IMR-90 (cell line): ENCODE measurements at regions not wholly inside any gene's neighbourhood (a gene's known extent, or its start where the extent isn't known, plus 50 kb on each side); places are given as distances from the start of the nearest gene placed in this dataset.

ENCODE experiments used
- ATAC-seq: fragments of 200-7000 bp; cut with Tn5 transposase; 2 replicates; pipeline ENCODE4 v1.9.1; 2020; ENCODE audit warnings: low read depth, mild to moderate bottlenecking, moderate library complexity
- BruUV-seq: library from RNA; stranded (reverse); fragments of 400-500 nt; replicated peaks from 2 replicates; lab custom pipeline; 2021; lab: Mats Ljungman, UMichigan
- CTCF ChIA-PET: fragments of 300-600 bp; formaldehyde crosslinking; extraction: SDS; loops from one replicate; lab custom pipeline; 2021; ENCODE audit warnings: antibody characterized with exemption; lab: Yijun Ruan, JAX
- POLR2A ChIA-PET: fragments of 300-600 bp; sonication (Branson Sonifier 250); formaldehyde crosslinking; loops from one replicate; lab custom pipeline; 2022; ENCODE audit warnings: antibody characterized with exemption; ENCODE audit not compliant: unreplicated experiment; lab: Charles Lee
- DNase-seq: peaks from one replicate; pipeline ENCODE4 v3.0.0; 2013
- H2AFZ ChIP-seq: replicated peaks from 2 replicates; pipeline ENCODE3; 2013; ENCODE audit warnings: low read length, mild to moderate bottlenecking; ENCODE audit not compliant: poor library complexity
- H2AK5ac ChIP-seq: 2 replicates; pipeline ENCODE4 v1.6.1; 2013; ENCODE audit warnings: low read depth, low read length, inconsistent platforms
- H2AK9ac ChIP-seq: replicated peaks from 2 replicates; pipeline ENCODE3; 2013; ENCODE audit warnings: mild to moderate bottlenecking, low read depth, low read length, moderate library complexity; ENCODE audit not compliant: poor library complexity
- H2BK120ac ChIP-seq: 2 replicates; pipeline ENCODE4 v1.6.1; 2013; ENCODE audit warnings: low read depth, low read length, inconsistent platforms
- H2BK15ac ChIP-seq: 3 replicates; pipeline ENCODE4 v1.6.1; 2013; ENCODE audit warnings: low read depth, low read length, inconsistent platforms
- H2BK20ac ChIP-seq: 2 replicates; pipeline ENCODE4 v1.6.1; 2013; ENCODE audit warnings: low read depth, mild to moderate bottlenecking, inconsistent platforms, low read length, moderate library complexity
- H2BK5ac ChIP-seq: 2 replicates; pipeline ENCODE4 v1.6.1; 2013; ENCODE audit warnings: mild to moderate bottlenecking, low read depth, low read length, inconsistent platforms; ENCODE audit not compliant: poor library complexity, severe bottlenecking
- H3K14ac ChIP-seq: replicated peaks from 2 replicates; pipeline ENCODE4 v1.6.1; 2013; ENCODE audit warnings: low read depth, low read length, inconsistent platforms
- H3K18ac ChIP-seq: 2 replicates; pipeline ENCODE4 v1.6.1; 2013; ENCODE audit warnings: low read depth, low read length, control low read depth
- H3K23ac ChIP-seq: 2 replicates; pipeline ENCODE4 v1.6.1; 2013; ENCODE audit warnings: low read depth, low read length, inconsistent platforms
- H3K27ac ChIP-seq: 2 replicates; pipeline ENCODE4 v1.5.1; 2013; ENCODE audit warnings: mild to moderate bottlenecking, control low read depth, low read length; ENCODE audit not compliant: insufficient read depth
- H3K27me3 ChIP-seq: 2 replicates; pipeline ENCODE4 v1.6.1; 2013; ENCODE audit warnings: low read length; ENCODE audit not compliant: control insufficient read depth, insufficient read depth
- H3K36me3 ChIP-seq: 2 replicates; pipeline ENCODE4 v1.6.1; 2013; ENCODE audit warnings: low read length, mixed read lengths; ENCODE audit not compliant: control insufficient read depth, insufficient read depth
- H3K4ac ChIP-seq: 2 replicates; pipeline ENCODE4 v1.6.1; 2013; ENCODE audit warnings: low read depth, low read length, inconsistent platforms
- H3K4me1 ChIP-seq: 2 replicates; pipeline ENCODE4 v1.6.1; 2013; ENCODE audit warnings: low read length, mixed read lengths; ENCODE audit not compliant: control insufficient read depth, insufficient read depth
- H3K4me2 ChIP-seq: 2 replicates; pipeline ENCODE4 v1.6.1; 2013; ENCODE audit warnings: low read depth, mild to moderate bottlenecking, control low read depth, low read length, moderate library complexity
- H3K4me3 ChIP-seq: 2 replicates; pipeline ENCODE4 v1.5.1; 2013; ENCODE audit warnings: low read depth, mild to moderate bottlenecking, control low read depth, low read length, moderate library complexity; ENCODE audit not compliant: insufficient read depth
- H3K56ac ChIP-seq: 2 replicates; pipeline ENCODE4 v1.6.1; 2013; ENCODE audit warnings: low read length, inconsistent platforms; ENCODE audit not compliant: insufficient read depth; ENCODE audit errors: extremely low read depth
- H3K79me1 ChIP-seq, 2 experiments: 2 replicates each; pipeline ENCODE4 v1.6.1; 2013; ENCODE audit warnings: low read length in 2 of 2, inconsistent platforms in 1 of 2, low read depth in 1 of 2
- H3K9ac ChIP-seq: 2 replicates; pipeline ENCODE4 v1.6.1; 2013; ENCODE audit warnings: low read depth, low read length, control low read depth
- H3K9me1 ChIP-seq: 2 replicates; pipeline ENCODE4 v1.6.1; 2013; ENCODE audit warnings: low read length, inconsistent platforms; ENCODE audit not compliant: insufficient read depth
- H3K9me3 ChIP-seq: 2 replicates; pipeline ENCODE4 v1.6.1; 2013; ENCODE audit warnings: low read length; ENCODE audit not compliant: control insufficient read depth, insufficient read depth
- H4K20me1 ChIP-seq: 2 replicates; pipeline ENCODE4 v1.6.1; 2013; ENCODE audit warnings: low read length, inconsistent platforms; ENCODE audit not compliant: insufficient read depth
- H4K5ac ChIP-seq: 2 replicates; pipeline ENCODE4 v1.6.1; 2013; ENCODE audit warnings: mild to moderate bottlenecking, low read depth, low read length, control low read depth
- H4K8ac ChIP-seq, 2 experiments: 2 replicates each; pipeline ENCODE4 v1.6.1; 2013; ENCODE audit warnings: low read depth in 2 of 2, low read length in 2 of 2, control low read depth in 1 of 2, inconsistent platforms in 1 of 2
- H4K91ac ChIP-seq: 2 replicates; pipeline ENCODE4 v1.6.1; 2013; ENCODE audit warnings: low read depth, low read length, inconsistent platforms; ENCODE audit not compliant: insufficient read depth
- BHLHE40 ChIP-seq: fragments of 150-350 bp; IDR thresholded peaks from 2 replicates; pipeline ENCODE4 v1.6.1; 2016; ENCODE audit warnings: mild to moderate bottlenecking, low read depth, low read length
- CEBPB ChIP-seq: IDR thresholded peaks from 2 replicates; pipeline ENCODE4 v1.6.1; 2012; ENCODE audit warnings: low read depth, low read length, improper control_type of control experiment
- CHD1 ChIP-seq: IDR thresholded peaks from 2 replicates; pipeline ENCODE4 v1.6.1; 2012; ENCODE audit warnings: low read depth, low read length, improper control_type of control experiment
- FOS ChIP-seq: fragments of 150-350 bp; IDR thresholded peaks from 2 replicates; pipeline ENCODE4 v1.6.1; 2016; ENCODE audit warnings: low read depth, low read length
- MAFK ChIP-seq: IDR thresholded peaks from 2 replicates; pipeline ENCODE4 v1.6.1; 2012; ENCODE audit warnings: low read depth, low read length, improper control_type of control experiment
- MAZ ChIP-seq: IDR thresholded peaks from 2 replicates; pipeline ENCODE4 v1.6.1; 2012; ENCODE audit warnings: low read depth, mild to moderate bottlenecking, low read length, improper control_type of control experiment, moderate library complexity, borderline replicate concordance
- MXI1 ChIP-seq: IDR thresholded peaks from 2 replicates; pipeline ENCODE4 v1.6.1; 2012; ENCODE audit warnings: low read depth, mild to moderate bottlenecking, low read length, moderate library complexity, borderline replicate concordance
- NFE2L2 ChIP-seq: fragments of 150-350 bp; IDR thresholded peaks from 2 replicates; pipeline ENCODE4 v1.6.1; 2016; ENCODE audit warnings: low read depth, mild to moderate bottlenecking, low read length
- POLR2A ChIP-seq: IDR thresholded peaks from 2 replicates; pipeline ENCODE4 v1.6.1; 2012; ENCODE audit warnings: mild to moderate bottlenecking, low read depth, low read length
- RAD21 ChIP-seq: IDR thresholded peaks from 2 replicates; pipeline ENCODE4 v1.6.1; 2012; ENCODE audit warnings: low read length, improper control_type of control experiment
- RCOR1 ChIP-seq: IDR thresholded peaks from 2 replicates; pipeline ENCODE4 v1.6.1; 2012; ENCODE audit warnings: mild to moderate bottlenecking, low read length, improper control_type of control experiment; ENCODE audit not compliant: insufficient replicate concordance
- RFX5 ChIP-seq: IDR thresholded peaks from 2 replicates; pipeline ENCODE4 v1.8.0; 2012; ENCODE audit warnings: low read depth, mild to moderate bottlenecking, low read length, moderate library complexity
- SMC3 ChIP-seq: fragments of 150-350 bp; IDR thresholded peaks from 2 replicates; pipeline ENCODE4 v1.6.1; 2016; ENCODE audit warnings: low read depth, mild to moderate bottlenecking, antibody characterized with exemption, low read length, moderate library complexity
- WGBS, 2 experiments: methylation state at CpG; one replicate each; pipeline versions ENCODE4 v1.1.5 to v1.1.7; 2013; ENCODE audit warnings: missing lambda C conversion rate in 2 of 2; ENCODE audit not compliant: insufficient read length in 1 of 2; ENCODE audit errors: extremely low coverage in 2 of 2; 5-methylcytosine and 5-hydroxymethylcytosine counted together
- dilution Hi-C: fragments of 300-500 bp; cut with HindIII; formaldehyde crosslinking; loops from one replicate; pipeline ENCODE4 v1.14.3; 2018; ENCODE audit warnings: low sequenced_read_pairs; ENCODE audit not compliant: unreplicated experiment
- in situ Hi-C: fragments of 300-500 bp; cut with MboI; formaldehyde crosslinking; loops from 3 replicates; pipeline ENCODE4 v1.14.3; 2019; ENCODE audit warnings: low sequenced_read_pairs, inconsistent platforms, mixed read lengths
- intact Hi-C: fragments of 100-400 bp; cut with micrococcal nuclease; formaldehyde crosslinking; loops from 2 replicates; pipeline ENCODE4 v1.10.0; 2022
- TF ChIP-seq, protein P1 (sequence below): conservative IDR thresholded peaks from 2 replicates; pipeline ENCODE4 v1.5.1; 2012; ENCODE audit warnings: mild to moderate bottlenecking, low read depth, low read length, improper control_type of control experiment
- TF ChIP-seq, protein P2 (sequence below): fragments of 150-350 bp; IDR thresholded peaks from 2 replicates; pipeline ENCODE4 v1.6.1; 2016; ENCODE audit warnings: low read depth, mild to moderate bottlenecking, low read length, moderate library complexity, borderline replicate concordance
- TF ChIP-seq, protein P3 (sequence below): fragments of 150-350 bp; IDR thresholded peaks from 2 replicates; pipeline ENCODE4 v1.6.1; 2017; ENCODE audit warnings: mild to moderate bottlenecking, antibody characterized with exemption, low read length, low read depth

DNA sequence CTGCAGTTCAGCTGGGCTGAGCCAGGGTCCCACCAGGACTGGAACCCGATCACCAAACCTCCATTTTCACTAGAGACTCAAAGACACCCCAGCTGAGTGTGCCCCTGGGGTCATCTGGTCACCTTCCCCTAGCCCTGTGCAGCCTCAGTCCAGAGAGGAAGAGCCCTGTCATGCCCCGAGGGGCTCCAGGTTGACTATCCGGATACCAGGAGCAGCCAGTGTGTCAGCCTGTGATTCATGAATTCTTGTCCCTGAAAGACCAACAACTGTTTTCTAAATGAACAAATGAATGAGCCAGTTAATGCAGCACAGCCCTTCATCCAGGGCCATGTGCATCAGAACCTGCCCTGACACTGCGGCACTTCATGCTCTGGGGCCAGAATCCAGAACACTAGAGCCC lies 201.9 kb upstream of the TCERG1L start:
- POLR2A ChIA-PET: no interaction called here
- H3K4me3 ChIP-seq: no peak overlapping the region
- no peak overlapping the region for H2AFZ ChIP-seq
- H3K14ac ChIP-seq: no peak overlapping the region
- no peak overlapping the region for H2BK15ac ChIP-seq
- no peak for TF ChIP-seq CEBPB
- TF ChIP-seq, protein P1, sequence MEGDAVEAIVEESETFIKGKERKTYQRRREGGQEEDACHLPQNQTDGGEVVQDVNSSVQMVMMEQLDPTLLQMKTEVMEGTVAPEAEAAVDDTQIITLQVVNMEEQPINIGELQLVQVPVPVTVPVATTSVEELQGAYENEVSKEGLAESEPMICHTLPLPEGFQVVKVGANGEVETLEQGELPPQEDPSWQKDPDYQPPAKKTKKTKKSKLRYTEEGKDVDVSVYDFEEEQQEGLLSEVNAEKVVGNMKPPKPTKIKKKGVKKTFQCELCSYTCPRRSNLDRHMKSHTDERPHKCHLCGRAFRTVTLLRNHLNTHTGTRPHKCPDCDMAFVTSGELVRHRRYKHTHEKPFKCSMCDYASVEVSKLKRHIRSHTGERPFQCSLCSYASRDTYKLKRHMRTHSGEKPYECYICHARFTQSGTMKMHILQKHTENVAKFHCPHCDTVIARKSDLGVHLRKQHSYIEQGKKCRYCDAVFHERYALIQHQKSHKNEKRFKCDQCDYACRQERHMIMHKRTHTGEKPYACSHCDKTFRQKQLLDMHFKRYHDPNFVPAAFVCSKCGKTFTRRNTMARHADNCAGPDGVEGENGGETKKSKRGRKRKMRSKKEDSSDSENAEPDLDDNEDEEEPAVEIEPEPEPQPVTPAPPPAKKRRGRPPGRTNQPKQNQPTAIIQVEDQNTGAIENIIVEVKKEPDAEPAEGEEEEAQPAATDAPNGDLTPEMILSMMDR: no peak
- TF ChIP-seq NFE2L2: no peak
- TF ChIP-seq RCOR1: no peak
- TF ChIP-seq, protein P2, sequence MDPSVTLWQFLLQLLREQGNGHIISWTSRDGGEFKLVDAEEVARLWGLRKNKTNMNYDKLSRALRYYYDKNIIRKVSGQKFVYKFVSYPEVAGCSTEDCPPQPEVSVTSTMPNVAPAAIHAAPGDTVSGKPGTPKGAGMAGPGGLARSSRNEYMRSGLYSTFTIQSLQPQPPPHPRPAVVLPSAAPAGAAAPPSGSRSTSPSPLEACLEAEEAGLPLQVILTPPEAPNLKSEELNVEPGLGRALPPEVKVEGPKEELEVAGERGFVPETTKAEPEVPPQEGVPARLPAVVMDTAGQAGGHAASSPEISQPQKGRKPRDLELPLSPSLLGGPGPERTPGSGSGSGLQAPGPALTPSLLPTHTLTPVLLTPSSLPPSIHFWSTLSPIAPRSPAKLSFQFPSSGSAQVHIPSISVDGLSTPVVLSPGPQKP: no peak
- no peak for TF ChIP-seq FOS
- no peak for TF ChIP-seq MXI1
- no peak for TF ChIP-seq MAZ
- TF ChIP-seq BHLHE40: no peak
- TF ChIP-seq RAD21: no peak
- TF ChIP-seq, protein P3, sequence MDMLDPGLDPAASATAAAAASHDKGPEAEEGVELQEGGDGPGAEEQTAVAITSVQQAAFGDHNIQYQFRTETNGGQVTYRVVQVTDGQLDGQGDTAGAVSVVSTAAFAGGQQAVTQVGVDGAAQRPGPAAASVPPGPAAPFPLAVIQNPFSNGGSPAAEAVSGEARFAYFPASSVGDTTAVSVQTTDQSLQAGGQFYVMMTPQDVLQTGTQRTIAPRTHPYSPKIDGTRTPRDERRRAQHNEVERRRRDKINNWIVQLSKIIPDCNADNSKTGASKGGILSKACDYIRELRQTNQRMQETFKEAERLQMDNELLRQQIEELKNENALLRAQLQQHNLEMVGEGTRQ: no peak
- no peak for TF ChIP-seq POLR2A
- TF ChIP-seq CHD1: no peak
- no peak for TF ChIP-seq RFX5
- TF ChIP-seq SMC3: no peak
- TF ChIP-seq MAFK: no peak
- in situ Hi-C loops: no loop called here
- no TSS peak for BruUV-seq
- H3K4me2 ChIP-seq: no peak overlapping the region
- H2AK9ac ChIP-seq: no peak overlapping the region
- H4K91ac ChIP-seq: no peak overlapping the region
- H3K9ac ChIP-seq: no peak overlapping the region
- no peak overlapping the region for H3K18ac ChIP-seq
- no peak overlapping the region for H2AK5ac ChIP-seq
- H2BK20ac ChIP-seq: no peak overlapping the region
- H3K4me1 ChIP-seq: no peaks in the 10 kb centered on the region
- H3K27me3 ChIP-seq: no peaks in the 10 kb centered on the region
- no peaks in the 10 kb centered on the region for H3K79me1 ChIP-seq
- no peak overlapping the region for H4K5ac ChIP-seq
- dilution Hi-C loops: no loop called here
- H3K56ac ChIP-seq: no peak overlapping the region
- H3K4ac ChIP-seq: no peak overlapping the region
- H2BK5ac ChIP-seq: no peak overlapping the region
- ATAC-seq (no peak), DNase-seq (no peak)
- H3K27ac ChIP-seq: no peak overlapping the region
- WGBS, 2 experiments: 75% methylated on average over 2 of the region's 4 CpGs; no CpG with 5 or more reads in 1 of the 2 experiments
- CTCF ChIA-PET: no interaction called here
- H3K36me3 ChIP-seq: no peaks in the 10 kb centered on the region
- no peak overlapping the region for H3K23ac ChIP-seq
- H3K9me3 ChIP-seq: peaks cover 51% of the 10 kb centered on the region
- no peak overlapping the region for H2BK120ac ChIP-seq
- H4K20me1 ChIP-seq: no peaks in the 10 kb centered on the region
- intact Hi-C loops: no loop called here
- H4K8ac ChIP-seq: no peak overlapping the region
- H3K9me1 ChIP-seq: no peaks in the 10 kb centered on the region
